Panc1 (cell line): ENCODE measurements at regions not wholly inside any gene's neighbourhood (a gene's known extent, or its start where the extent isn't known, plus 50 kb on each side); places are given as distances from the start of the nearest gene placed in this dataset.

Source experiments
- ATAC-seq: fragments of 200-7000 bp; cut with Tn5 transposase; 2 replicates; pipeline ENCODE4 v1.9.1; 2020; ENCODE audit warnings: mild to moderate bottlenecking, moderate library complexity
- BruUV-seq: library from RNA; stranded (reverse); fragments of 400-500 nt; replicated peaks from 2 replicates; lab custom pipeline; 2021; lab: Mats Ljungman, UMichigan
- CTCF ChIA-PET: fragments of 300-600 bp; sonication (Branson Sonifier 250); formaldehyde crosslinking; loops from one replicate; lab custom pipeline; 2022; ENCODE audit warnings: antibody characterized with exemption; lab: Charles Lee
- POLR2A ChIA-PET: fragments of 300-600 bp; sonication (Branson Sonifier 250); formaldehyde crosslinking; loops from one replicate; lab custom pipeline; 2022; ENCODE audit warnings: antibody characterized with exemption; lab: Charles Lee
- DNase-seq: peaks from one replicate; pipeline ENCODE4 v3.0.0-alpha.2; 2010; ENCODE audit warnings: low read depth, low spot score
- H3K27ac ChIP-seq: 2 replicates; pipeline ENCODE4 v1.5.1; 2011; ENCODE audit warnings: mild to moderate bottlenecking, low read length, inconsistent platforms
- H3K27me3 ChIP-seq: fragments of 200-500 bp; sonication (Bioruptor generic); 2 replicates; pipeline ENCODE4 v1.6.0; 2014; ENCODE audit warnings: low read length, inconsistent platforms; ENCODE audit not compliant: control insufficient read depth, insufficient read depth
- H3K36me3 ChIP-seq: fragments of 200-500 bp; sonication (Bioruptor generic); 2 replicates; pipeline ENCODE4 v1.5.1; 2014; ENCODE audit warnings: inconsistent platforms, mild to moderate bottlenecking, low read length, moderate library complexity; ENCODE audit not compliant: control insufficient read depth, insufficient read depth
- H3K4me1 ChIP-seq: 2 replicates; pipeline ENCODE4 v1.5.1; 2011; ENCODE audit warnings: inconsistent platforms, mild to moderate bottlenecking, low read length, moderate library complexity; ENCODE audit not compliant: control insufficient read depth, insufficient read depth
- H3K4me3 ChIP-seq, 2 experiments: 2 replicates each; pipeline ENCODE4 v1.5.1; 2011 to 2012; ENCODE audit warnings: low read depth in 2 of 2, low read length in 2 of 2, mild to moderate bottlenecking in 2 of 2, inconsistent platforms in 1 of 2, moderate library complexity in 1 of 2
- H3K9me3 ChIP-seq: fragments of 200-500 bp; sonication (Bioruptor generic); 2 replicates; pipeline ENCODE4 v1.5.1; 2014; ENCODE audit warnings: low read depth, mild to moderate bottlenecking, inconsistent platforms, low read length, moderate library complexity; ENCODE audit not compliant: control insufficient read depth, insufficient read depth
- POLR2AphosphoS5 ChIP-seq: IDR thresholded peaks from 2 replicates; pipeline ENCODE4 v1.6.1; 2012; ENCODE audit warnings: mild to moderate bottlenecking, low read depth, low read length, moderate library complexity
- SIN3A ChIP-seq: IDR thresholded peaks from 2 replicates; pipeline ENCODE4 v1.6.1; 2012; ENCODE audit warnings: low read depth, mild to moderate bottlenecking, low read length, moderate library complexity, borderline replicate concordance; ENCODE audit not compliant: insufficient read depth
- TCF7L2 ChIP-seq: IDR thresholded peaks from 2 replicates; pipeline ENCODE4 v1.6.1; 2011; ENCODE audit warnings: mild to moderate bottlenecking, low read depth, low read length, inconsistent platforms
- in situ Hi-C: cut with HindIII; loops from 2 replicates; pipeline ENCODE4 v1.10.0; 2016; ENCODE audit warnings: low sequenced_read_pairs, low pct_unique_long_range_greater_than_20kb
- intact Hi-C: fragments of 100-400 bp; cut with micrococcal nuclease; formaldehyde crosslinking; loops from one replicate; pipeline ENCODE4 v1.10.0; 2022; ENCODE audit not compliant: unreplicated experiment
- TF ChIP-seq, protein P1 (sequence below): fragments of 450-650 bp; IDR thresholded peaks from 2 replicates; pipeline ENCODE4 v1.5.1; 2017; ENCODE audit warnings: mild to moderate bottlenecking
- TF ChIP-seq, protein P2 (sequence below), 2 experiments: IDR thresholded peaks; 2 replicates each; pipeline ENCODE4 v1.6.1; 2011 to 2012; ENCODE audit warnings: low read depth in 2 of 2, control low read depth in 1 of 2, low read length in 1 of 2, mild to moderate bottlenecking in 1 of 2, moderate library complexity in 1 of 2; ENCODE audit not compliant: insufficient read depth in 1 of 2

DNA sequence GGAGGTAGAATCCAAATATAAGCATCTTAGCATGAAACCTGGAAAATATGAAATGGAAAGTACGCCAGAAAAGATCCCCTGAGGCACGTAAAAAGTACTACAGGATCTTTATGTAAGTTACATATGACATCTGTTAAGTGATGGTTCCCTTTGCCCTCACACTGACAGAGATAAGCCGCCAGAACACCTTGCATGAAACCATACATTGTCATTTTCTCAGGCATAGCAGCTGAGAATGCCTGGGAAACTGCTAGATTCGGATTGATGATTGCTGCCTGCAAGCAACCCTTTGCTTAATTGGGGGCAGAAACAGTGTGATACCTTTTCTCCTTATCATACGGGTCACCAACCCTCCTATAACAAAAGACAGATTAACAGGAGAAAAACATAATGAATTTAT, 826.6 kb upstream of the LRRN3 start:
- ATAC-seq (no peak), DNase-seq (no peak)
- BruUV-seq: no TSS peak
- Histone ChIP-seq H3K36me3 (no peaks in the 10 kb centered on the region), H3K27ac (no peak overlapping the region), H3K27me3 (no peaks in the 10 kb centered on the region), H3K9me3 (no peaks in the 10 kb centered on the region), H3K4me1 (no peaks in the 10 kb centered on the region), H3K4me3 (no peak overlapping the region)
- POLR2A ChIA-PET: no interaction called here
- TF ChIP-seq TCF7L2 (no peak), SIN3A (no peak), POLR2AphosphoS5 (no peak)
- TF ChIP-seq, protein P1, sequence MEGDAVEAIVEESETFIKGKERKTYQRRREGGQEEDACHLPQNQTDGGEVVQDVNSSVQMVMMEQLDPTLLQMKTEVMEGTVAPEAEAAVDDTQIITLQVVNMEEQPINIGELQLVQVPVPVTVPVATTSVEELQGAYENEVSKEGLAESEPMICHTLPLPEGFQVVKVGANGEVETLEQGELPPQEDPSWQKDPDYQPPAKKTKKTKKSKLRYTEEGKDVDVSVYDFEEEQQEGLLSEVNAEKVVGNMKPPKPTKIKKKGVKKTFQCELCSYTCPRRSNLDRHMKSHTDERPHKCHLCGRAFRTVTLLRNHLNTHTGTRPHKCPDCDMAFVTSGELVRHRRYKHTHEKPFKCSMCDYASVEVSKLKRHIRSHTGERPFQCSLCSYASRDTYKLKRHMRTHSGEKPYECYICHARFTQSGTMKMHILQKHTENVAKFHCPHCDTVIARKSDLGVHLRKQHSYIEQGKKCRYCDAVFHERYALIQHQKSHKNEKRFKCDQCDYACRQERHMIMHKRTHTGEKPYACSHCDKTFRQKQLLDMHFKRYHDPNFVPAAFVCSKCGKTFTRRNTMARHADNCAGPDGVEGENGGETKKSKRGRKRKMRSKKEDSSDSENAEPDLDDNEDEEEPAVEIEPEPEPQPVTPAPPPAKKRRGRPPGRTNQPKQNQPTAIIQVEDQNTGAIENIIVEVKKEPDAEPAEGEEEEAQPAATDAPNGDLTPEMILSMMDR: no peak
- TF ChIP-seq, protein P2, sequence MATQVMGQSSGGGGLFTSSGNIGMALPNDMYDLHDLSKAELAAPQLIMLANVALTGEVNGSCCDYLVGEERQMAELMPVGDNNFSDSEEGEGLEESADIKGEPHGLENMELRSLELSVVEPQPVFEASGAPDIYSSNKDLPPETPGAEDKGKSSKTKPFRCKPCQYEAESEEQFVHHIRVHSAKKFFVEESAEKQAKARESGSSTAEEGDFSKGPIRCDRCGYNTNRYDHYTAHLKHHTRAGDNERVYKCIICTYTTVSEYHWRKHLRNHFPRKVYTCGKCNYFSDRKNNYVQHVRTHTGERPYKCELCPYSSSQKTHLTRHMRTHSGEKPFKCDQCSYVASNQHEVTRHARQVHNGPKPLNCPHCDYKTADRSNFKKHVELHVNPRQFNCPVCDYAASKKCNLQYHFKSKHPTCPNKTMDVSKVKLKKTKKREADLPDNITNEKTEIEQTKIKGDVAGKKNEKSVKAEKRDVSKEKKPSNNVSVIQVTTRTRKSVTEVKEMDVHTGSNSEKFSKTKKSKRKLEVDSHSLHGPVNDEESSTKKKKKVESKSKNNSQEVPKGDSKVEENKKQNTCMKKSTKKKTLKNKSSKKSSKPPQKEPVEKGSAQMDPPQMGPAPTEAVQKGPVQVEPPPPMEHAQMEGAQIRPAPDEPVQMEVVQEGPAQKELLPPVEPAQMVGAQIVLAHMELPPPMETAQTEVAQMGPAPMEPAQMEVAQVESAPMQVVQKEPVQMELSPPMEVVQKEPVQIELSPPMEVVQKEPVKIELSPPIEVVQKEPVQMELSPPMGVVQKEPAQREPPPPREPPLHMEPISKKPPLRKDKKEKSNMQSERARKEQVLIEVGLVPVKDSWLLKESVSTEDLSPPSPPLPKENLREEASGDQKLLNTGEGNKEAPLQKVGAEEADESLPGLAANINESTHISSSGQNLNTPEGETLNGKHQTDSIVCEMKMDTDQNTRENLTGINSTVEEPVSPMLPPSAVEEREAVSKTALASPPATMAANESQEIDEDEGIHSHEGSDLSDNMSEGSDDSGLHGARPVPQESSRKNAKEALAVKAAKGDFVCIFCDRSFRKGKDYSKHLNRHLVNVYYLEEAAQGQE (IDR thresholded peaks at IDR 0.05; ENCODE audit: insufficient read depth in 1 of 2, low read depth in 2 of 2, low read length in 1 of 2): no peak
- intact Hi-C loops: no loop called here
- in situ Hi-C loops: no loop called here
- CTCF ChIA-PET: no interaction called here

DNA sequence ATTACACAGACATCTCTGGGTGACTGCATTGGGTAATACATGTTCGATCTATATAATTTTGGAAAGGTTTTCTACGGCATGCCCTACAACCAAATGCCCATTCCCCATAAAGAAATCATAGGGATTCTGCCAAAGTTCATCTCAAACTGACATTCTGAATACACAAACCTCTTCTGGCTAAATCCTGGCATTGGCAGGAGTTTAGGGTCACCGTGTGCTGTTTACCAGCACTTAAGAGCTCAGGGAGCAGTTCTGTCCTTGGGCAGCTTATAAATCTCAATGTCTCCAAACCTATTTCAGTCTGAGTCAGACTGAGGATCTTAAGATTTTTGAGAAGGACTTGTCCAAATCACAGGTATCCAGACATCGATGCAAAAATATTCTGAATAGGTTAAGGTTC, 809.6 kb upstream of the LRRN3 start:
- in situ Hi-C loops: no loop called here
- H3K9me3 ChIP-seq: 0 out of 2 replicates have a peak, but pooled peaks cover 3% of the 10 kb centered on the region
- no TSS peak for BruUV-seq
- ATAC-seq (no peak), DNase-seq (no peak)
- POLR2A ChIA-PET: no interaction called here
- TF ChIP-seq POLR2AphosphoS5 (no peak), TCF7L2 (no peak), SIN3A (no peak)
- TF ChIP-seq, protein P2 (IDR thresholded peaks at IDR 0.05; ENCODE audit: insufficient read depth in 1 of 2, low read depth in 2 of 2, low read length in 1 of 2): no peak
- TF ChIP-seq, protein P1: no peak
- no peaks in the 10 kb centered on the region for H3K4me1 ChIP-seq
- intact Hi-C loops: no loop called here
- no peak overlapping the region for H3K4me3 ChIP-seq
- no peaks in the 10 kb centered on the region for H3K27me3 ChIP-seq
- no peak overlapping the region for H3K27ac ChIP-seq
- CTCF ChIA-PET: no interaction called here
- no peaks in the 10 kb centered on the region for H3K36me3 ChIP-seq
